WTC11 (cell line): ENCODE measurements at regions not wholly inside any gene's neighbourhood (a gene's known extent, or its start where the extent isn't known, plus 50 kb on each side); places are given as distances from the start of the nearest gene placed in this dataset.

Source experiments
- ATAC-seq: fragments of 200-7000 bp; cut with Tn5 transposase; 2 replicates; pipeline ENCODE4 v1.10.0; 2021; ENCODE audit warnings: mild to moderate bottlenecking, moderate library complexity
- CTCF ChIA-PET: fragments of 300-600 bp; sonication (Branson Sonifier 250); formaldehyde crosslinking; loops from one replicate; lab custom pipeline; 2021; ENCODE audit warnings: antibody characterized with exemption; lab: Charles Lee
- POLR2A ChIA-PET: fragments of 350-600 bp; sonication (Branson Sonifier 250); formaldehyde crosslinking; loops from one replicate; lab custom pipeline; 2021; ENCODE audit warnings: antibody characterized with exemption; lab: Charles Lee
- DNase-seq: peaks from one replicate; pipeline ENCODE4 v3.0.0; 2021; ENCODE audit warnings: low spot score
- H3K27ac Mint-ChIP-seq: 2 replicates; pipeline ENCODE4 v1.8.0; 2021; ENCODE audit warnings: mixed read lengths
- H3K27me3 Mint-ChIP-seq: 2 replicates; pipeline ENCODE4 v1.8.0; 2021; ENCODE audit warnings: low read depth, mild to moderate bottlenecking, moderate library complexity, mixed read lengths
- H3K36me3 Mint-ChIP-seq: 2 replicates; pipeline ENCODE4 v1.8.0; 2021; ENCODE audit warnings: mixed read lengths
- H3K4me1 Mint-ChIP-seq: 2 replicates; pipeline ENCODE4 v1.8.0; 2022; ENCODE audit warnings: mixed read lengths
- H3K4me3 Mint-ChIP-seq: 2 replicates; pipeline ENCODE4 v1.8.0; 2021; ENCODE audit warnings: mild to moderate bottlenecking, moderate library complexity, mixed read lengths
- H3K9me3 Mint-ChIP-seq: 2 replicates; pipeline ENCODE4 v1.8.0; 2021; ENCODE audit warnings: mixed read lengths
- ARID4B ChIP-seq: sonication (generic); formaldehyde crosslinking; IDR thresholded peaks from 2 replicates; pipeline ENCODE4 v1.8.0; 2023; ENCODE audit warnings: missing genetic modification reagents, mild to moderate bottlenecking, borderline replicate concordance
- ETV6 ChIP-seq: sonication (generic); formaldehyde crosslinking; IDR thresholded peaks from 2 replicates; pipeline ENCODE4 v1.8.1; 2022; ENCODE audit warnings: mild to moderate bottlenecking, missing genetic modification reagents
- GRHL2 ChIP-seq: fragments of 250-450 bp; sonication (Bioruptor Pico); IDR thresholded peaks from 2 replicates; pipeline ENCODE4 v1.8.0; 2022; ENCODE audit warnings: mild to moderate bottlenecking, moderate library complexity; ENCODE audit not compliant: insufficient replicate concordance, severe bottlenecking
- HMGXB4 ChIP-seq: sonication (generic); formaldehyde crosslinking; IDR thresholded peaks from 2 replicates; pipeline ENCODE4 v1.8.1; 2023; ENCODE audit warnings: mild to moderate bottlenecking, moderate library complexity, missing genetic modification reagents
- NR3C1 ChIP-seq: sonication (generic); formaldehyde crosslinking; conservative IDR thresholded peaks from 2 replicates; pipeline ENCODE4 v1.8.1; 2023; ENCODE audit warnings: low read depth, mild to moderate bottlenecking, missing genetic modification reagents
- SMAD4 ChIP-seq: sonication (generic); formaldehyde crosslinking; IDR thresholded peaks from 2 replicates; pipeline ENCODE4 v1.8.0; 2022; ENCODE audit warnings: mild to moderate bottlenecking, missing genetic modification reagents
- SOX15 ChIP-seq: fragments of 250-450 bp; sonication (Bioruptor Pico); IDR thresholded peaks from 2 replicates; pipeline ENCODE4 v1.9.0; 2021; ENCODE audit warnings: mild to moderate bottlenecking
- STAT6 ChIP-seq: sonication (generic); formaldehyde crosslinking; conservative IDR thresholded peaks from 2 replicates; pipeline ENCODE4 v1.8.1; 2023; ENCODE audit warnings: mild to moderate bottlenecking, low read depth, missing genetic modification reagents, moderate library complexity
- TEAD1 ChIP-seq: sonication (generic); formaldehyde crosslinking; IDR thresholded peaks from 2 replicates; pipeline ENCODE4 v1.8.0; 2022; ENCODE audit warnings: mild to moderate bottlenecking, missing genetic modification reagents
- TP53 ChIP-seq: sonication (generic); formaldehyde crosslinking; IDR thresholded peaks from 2 replicates; pipeline ENCODE4 v1.8.1; 2023; ENCODE audit warnings: mild to moderate bottlenecking, missing genetic modification reagents
- USF2 ChIP-seq: sonication (generic); formaldehyde crosslinking; IDR thresholded peaks from 2 replicates; pipeline ENCODE4 v1.8.1; 2023; ENCODE audit warnings: mild to moderate bottlenecking, missing genetic modification reagents, moderate library complexity
- ZNF232 ChIP-seq: sonication (generic); formaldehyde crosslinking; IDR thresholded peaks from 2 replicates; pipeline ENCODE4 v1.8.0; 2022; ENCODE audit warnings: mild to moderate bottlenecking, missing genetic modification reagents
- ZNF263 ChIP-seq: sonication (generic); formaldehyde crosslinking; IDR thresholded peaks from 2 replicates; pipeline ENCODE4 v1.8.1; 2022; ENCODE audit warnings: low read depth, mild to moderate bottlenecking, moderate library complexity, missing genetic modification reagents

- TF ChIP-seq ARID4B (CRISPR knock-in tag) (no peak), ZNF263 (no peak), ZNF232 (CRISPR knock-in tag) (no peak)
Measured at GRCh38 chr16:59252317-59252716, 518.2 kb upstream of the GOT2 start (continued).

GRCh38 chr16:59249011-59249410, 514.9 kb upstream of the GOT2 start:
- Mint-ChIP-seq H3K4me1 (peaks cover 16% of the 10 kb centered on the region), H3K9me3 (no peaks in the 10 kb centered on the region)
- TF ChIP-seq HMGXB4: no peak
- TF ChIP-seq, all 79 proteins: peak for 0
- DNase-seq (peak; percentile 41), ATAC-seq (peak; percentile 97)
- H3K27me3 Mint-ChIP-seq: no peaks in the 10 kb centered on the region
- no peak overlapping the region for H3K27ac Mint-ChIP-seq
- H3K4me3 Mint-ChIP-seq: no peak overlapping the region
- no peaks in the 10 kb centered on the region for H3K36me3 Mint-ChIP-seq
- POLR2A ChIA-PET: no interaction called here
- CTCF ChIA-PET: interaction anchor here (0.6 to 2.1 kb wide), 8 partner anchors 9 to 435 kb away, joined by 3 to 22 read pairs (median 4); no protein-coding TSS in a partner anchor

- no peaks in the 10 kb centered on the region for H3K36me3 Mint-ChIP-seq
- no peaks in the 10 kb centered on the region for H3K9me3 Mint-ChIP-seq
- DNase-seq (no peak), ATAC-seq (no peak)
- ChIA-PET CTCF (interaction anchor here (0.9 kb wide), 1 partner anchor 429 kb away, joined by 5 read pairs; no protein-coding TSS in a partner anchor), POLR2A (no interaction called here)
- H3K27ac Mint-ChIP-seq: no peak overlapping the region
- peaks cover 4% of the 10 kb centered on the region for H3K4me1 Mint-ChIP-seq
- H3K27me3 Mint-ChIP-seq: no peaks in the 10 kb centered on the region
- no peak overlapping the region for H3K4me3 Mint-ChIP-seq
- TF ChIP-seq SOX15: no peak
- no peak for TF ChIP-seq TEAD1 (CRISPR knock-in tag)
- TF ChIP-seq ETV6 (CRISPR knock-in tag): no peak
- TF ChIP-seq ARID4B (CRISPR knock-in tag): no peak
- no peak for TF ChIP-seq NR3C1
- TF ChIP-seq TP53 (CRISPR knock-in tag): no peak
- TF ChIP-seq STAT6 (CRISPR knock-in tag): no peak
- TF ChIP-seq SMAD4: no peak
- no peak for TF ChIP-seq HMGXB4
- no peak for TF ChIP-seq GRHL2 (CRISPR knock-in tag)
- TF ChIP-seq USF2 (CRISPR knock-in tag): no peak
Measured at GRCh38 chr16:59242556-59242955, 508.4 kb upstream of the GOT2 start.
